HEK293 (cell line): ENCODE measurements at regions not wholly inside any gene's neighbourhood (a gene's known extent, or its start where the extent isn't known, plus 50 kb on each side); places are given as distances from the start of the nearest gene placed in this dataset.

Source experiments
- CTCF ChIA-PET: fragments of 350-600 bp; formaldehyde crosslinking; extraction: SDS; loops from one replicate; lab custom pipeline; 2021; ENCODE audit warnings: antibody characterized with exemption; lab: Yijun Ruan, JAX
- POLR2A ChIA-PET: fragments of 300-600 bp; formaldehyde crosslinking; extraction: SDS; loops from one replicate; lab custom pipeline; 2020; ENCODE audit warnings: antibody characterized with exemption, inconsistent platforms; lab: Yijun Ruan, JAX
- H3K27ac ChIP-seq: fragments of 200-500 bp; sonication (Bioruptor generic); 2 replicates; pipeline ENCODE4 v1.5.1; 2014; ENCODE audit warnings: low read depth, low read length, control low read depth, inconsistent platforms; ENCODE audit errors: extremely low read depth
- H3K36me3 ChIP-seq, 2 experiments: fragments of 200-500 bp in 1 of 2; sonication (Bioruptor generic) in 1 of 2; 1 replicate in 1 of 2; 2 replicates in 1 of 2; pipeline ENCODE4 v1.5.1; 2014 to 2017; ENCODE audit warnings: inconsistent platforms in 2 of 2, low read length in 2 of 2; ENCODE audit not compliant: control insufficient read depth in 2 of 2, insufficient read depth in 1 of 2
- H3K4me1 ChIP-seq: fragments of 200-500 bp; sonication (Bioruptor generic); 2 replicates; pipeline ENCODE4 v1.5.1; 2014; ENCODE audit warnings: mild to moderate bottlenecking, low read length, inconsistent platforms; ENCODE audit not compliant: control insufficient read depth, insufficient read depth
- H3K4me3 ChIP-seq: 2 replicates; pipeline ENCODE4 v1.5.1; 2011; ENCODE audit warnings: low read depth, mild to moderate bottlenecking, control low read depth, low read length, moderate library complexity
- H3K9me3 ChIP-seq: fragments of 200-500 bp; sonication (Bioruptor generic); 2 replicates; pipeline ENCODE4 v1.5.1; 2014; ENCODE audit warnings: low read depth, low read length, inconsistent platforms; ENCODE audit not compliant: control insufficient read depth, insufficient read depth
- ZFP3 ChIP-seq: fragments of 450-650 bp; formaldehyde crosslinking; IDR thresholded peaks from 2 replicates; pipeline ENCODE4 v1.5.1; 2016; ENCODE audit warnings: low read depth, missing biosample characterization, missing genetic modification characterization
- ZNF585B ChIP-seq: fragments of 450-650 bp; formaldehyde crosslinking; IDR thresholded peaks from 2 replicates; pipeline ENCODE4 v1.5.1; 2016; ENCODE audit warnings: missing biosample characterization, missing genetic modification characterization
- ZNF791 ChIP-seq: fragments of 450-650 bp; formaldehyde crosslinking; IDR thresholded peaks from 2 replicates; pipeline ENCODE4 v1.5.1; 2016; ENCODE audit warnings: missing biosample characterization, missing genetic modification characterization
- ZNF830 ChIP-seq: fragments of 450-650 bp; IDR thresholded peaks from 2 replicates; pipeline ENCODE4 v1.5.0; 2018; ENCODE audit warnings: missing biosample characterization, missing genetic modification characterization, low read depth, mild to moderate bottlenecking, moderate library complexity
- TF ChIP-seq, protein P1 (sequence below): fragments of 450-650 bp; formaldehyde crosslinking; IDR thresholded peaks from 2 replicates; pipeline ENCODE4 v1.5.1; 2016; ENCODE audit warnings: missing biosample characterization, missing genetic modification characterization, low read depth
- TF ChIP-seq, protein P2 (sequence below): fragments of 450-650 bp; formaldehyde crosslinking; IDR thresholded peaks from 2 replicates; pipeline ENCODE4 v1.5.0; 2017; ENCODE audit warnings: missing biosample characterization, missing genetic modification characterization, borderline replicate concordance

DNA sequence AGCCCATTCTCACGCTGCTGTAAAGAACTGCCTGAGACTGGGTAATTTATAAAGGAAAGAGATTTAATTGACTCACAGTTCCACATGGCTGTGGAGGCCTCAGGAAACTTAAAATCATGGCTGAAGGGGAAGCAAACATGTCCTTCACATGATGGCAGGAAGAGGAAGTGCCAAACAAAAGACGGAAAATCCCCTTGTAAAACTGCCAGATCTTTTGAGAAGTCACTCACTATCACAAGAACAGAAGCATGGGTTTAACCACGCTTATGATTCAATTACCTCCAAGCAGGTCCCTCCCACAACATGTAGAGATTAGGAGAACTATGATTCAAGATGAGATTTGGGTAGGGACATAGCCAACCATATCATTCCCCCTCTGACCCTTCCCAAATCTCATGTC is 335.5 kb downstream of the IL15 start (continued):
- no peak for TF ChIP-seq ZFP3 (tag by site-specific recombination)
- TF ChIP-seq, protein P1, sequence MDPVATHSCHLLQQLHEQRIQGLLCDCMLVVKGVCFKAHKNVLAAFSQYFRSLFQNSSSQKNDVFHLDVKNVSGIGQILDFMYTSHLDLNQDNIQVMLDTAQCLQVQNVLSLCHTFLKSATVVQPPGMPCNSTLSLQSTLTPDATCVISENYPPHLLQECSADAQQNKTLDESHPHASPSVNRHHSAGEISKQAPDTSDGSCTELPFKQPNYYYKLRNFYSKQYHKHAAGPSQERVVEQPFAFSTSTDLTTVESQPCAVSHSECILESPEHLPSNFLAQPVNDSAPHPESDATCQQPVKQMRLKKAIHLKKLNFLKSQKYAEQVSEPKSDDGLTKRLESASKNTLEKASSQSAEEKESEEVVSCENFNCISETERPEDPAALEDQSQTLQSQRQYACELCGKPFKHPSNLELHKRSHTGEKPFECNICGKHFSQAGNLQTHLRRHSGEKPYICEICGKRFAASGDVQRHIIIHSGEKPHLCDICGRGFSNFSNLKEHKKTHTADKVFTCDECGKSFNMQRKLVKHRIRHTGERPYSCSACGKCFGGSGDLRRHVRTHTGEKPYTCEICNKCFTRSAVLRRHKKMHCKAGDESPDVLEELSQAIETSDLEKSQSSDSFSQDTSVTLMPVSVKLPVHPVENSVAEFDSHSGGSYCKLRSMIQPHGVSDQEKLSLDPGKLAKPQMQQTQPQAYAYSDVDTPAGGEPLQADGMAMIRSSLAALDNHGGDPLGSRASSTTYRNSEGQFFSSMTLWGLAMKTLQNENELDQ (tag by site-specific recombination): no peak
- TF ChIP-seq, protein P2, sequence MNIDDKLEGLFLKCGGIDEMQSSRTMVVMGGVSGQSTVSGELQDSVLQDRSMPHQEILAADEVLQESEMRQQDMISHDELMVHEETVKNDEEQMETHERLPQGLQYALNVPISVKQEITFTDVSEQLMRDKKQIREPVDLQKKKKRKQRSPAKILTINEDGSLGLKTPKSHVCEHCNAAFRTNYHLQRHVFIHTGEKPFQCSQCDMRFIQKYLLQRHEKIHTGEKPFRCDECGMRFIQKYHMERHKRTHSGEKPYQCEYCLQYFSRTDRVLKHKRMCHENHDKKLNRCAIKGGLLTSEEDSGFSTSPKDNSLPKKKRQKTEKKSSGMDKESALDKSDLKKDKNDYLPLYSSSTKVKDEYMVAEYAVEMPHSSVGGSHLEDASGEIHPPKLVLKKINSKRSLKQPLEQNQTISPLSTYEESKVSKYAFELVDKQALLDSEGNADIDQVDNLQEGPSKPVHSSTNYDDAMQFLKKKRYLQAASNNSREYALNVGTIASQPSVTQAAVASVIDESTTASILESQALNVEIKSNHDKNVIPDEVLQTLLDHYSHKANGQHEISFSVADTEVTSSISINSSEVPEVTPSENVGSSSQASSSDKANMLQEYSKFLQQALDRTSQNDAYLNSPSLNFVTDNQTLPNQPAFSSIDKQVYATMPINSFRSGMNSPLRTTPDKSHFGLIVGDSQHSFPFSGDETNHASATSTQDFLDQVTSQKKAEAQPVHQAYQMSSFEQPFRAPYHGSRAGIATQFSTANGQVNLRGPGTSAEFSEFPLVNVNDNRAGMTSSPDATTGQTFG (tag by site-specific recombination): no peak

DNA sequence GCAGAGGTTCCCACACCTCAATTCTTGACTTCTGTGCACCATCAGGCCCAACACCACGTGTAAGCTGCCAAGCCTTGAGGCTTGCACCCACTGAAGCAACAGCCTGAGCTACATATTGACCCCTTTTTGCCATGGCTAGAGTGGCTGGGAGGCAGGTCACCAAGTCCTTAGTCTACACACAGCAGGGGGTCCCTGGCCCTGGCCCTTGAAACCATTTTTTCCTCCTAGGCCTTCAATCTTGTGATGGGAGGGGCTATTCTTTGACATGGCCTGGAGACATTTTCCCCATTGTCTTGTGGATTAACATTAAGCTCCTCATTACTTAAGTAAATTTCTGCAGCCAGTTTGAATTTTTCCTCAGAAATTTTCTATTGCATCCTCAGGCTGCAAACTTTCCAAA is 336.6 kb downstream of the IL15 start:
- no peak overlapping the region for H3K27ac ChIP-seq
- no peaks in the 10 kb centered on the region for H3K9me3 ChIP-seq
- no peaks in the 10 kb centered on the region for H3K4me1 ChIP-seq
- TF ChIP-seq ZNF830 (tag by site-specific recombination) (no peak), ZNF791 (no peak), ZNF585B (tag by site-specific recombination) (peak; percentile 74)
- TF ChIP-seq, protein P1 (tag by site-specific recombination): no peak
- CTCF ChIA-PET: interaction anchor here (0.6 kb wide), 1 partner anchor 1623 kb away, joined by 3 read pairs; no protein-coding TSS in a partner anchor
- H3K36me3 ChIP-seq: no peaks in the 10 kb centered on the region
- POLR2A ChIA-PET: interaction anchor here (0.5 kb wide), 1 partner anchor 17 kb away, joined by 3 read pairs; no protein-coding TSS in a partner anchor
- no peak overlapping the region for H3K4me3 ChIP-seq
